GM12891 (cell line): ENCODE measurements at regions not wholly inside any gene's neighbourhood (a gene's known extent, or its start where the extent isn't known, plus 50 kb on each side); places are given as distances from the start of the nearest gene placed in this dataset.

ENCODE experiments used
- POLR2A ChIP-seq: IDR thresholded peaks from 2 replicates; pipeline ENCODE4 v1.6.1; 2011; ENCODE audit warnings: low read depth, low read length, control low read depth
- POLR2AphosphoS5 ChIP-seq: IDR thresholded peaks from 2 replicates; pipeline ENCODE4 v1.6.1; 2011; ENCODE audit warnings: low read depth, low read length, control low read depth
- TAF1 ChIP-seq: IDR thresholded peaks from 2 replicates; pipeline ENCODE4 v1.6.1; 2011; ENCODE audit warnings: low read depth, low read length, control low read depth

- TF ChIP-seq POLR2A: no peak
- TF ChIP-seq POLR2AphosphoS5: no peak
- no peak for TF ChIP-seq TAF1
Observed at GRCh38 chr12:84218406-84218805, 694.2 kb downstream of the SLC6A15 start.
